Right cardiac atrium (tissue), 5 donors: ENCODE measurements at regions not wholly inside any gene's neighbourhood (a gene's known extent, or its start where the extent isn't known, plus 50 kb on each side); places are given as distances from the start of the nearest gene placed in this dataset.
A peak's percentile ranks its signal among the peaks of the same experiment; 100 is the strongest.
"Not testable (repeated sequence)": the region's sequence is repeated elsewhere in the genome, so short reads cannot be mapped to it uniquely, and the experiment has no call there.

Experiments
- ATAC-seq, 2 donors: fragments of 200-7000 bp; cut with Tn5 transposase; one replicate each; pipeline versions ENCODE4 v1.8.0 to v1.9.1; 2020; ENCODE audit warnings: moderate library complexity in 2 of 2, mild to moderate bottlenecking in 1 of 2
- DNase-seq, 3 donors: peaks; one replicate each; pipeline ENCODE4 v3.0.0-alpha.2; 2020
- H3K27ac ChIP-seq: one replicate; pipeline ENCODE4 v1.5.1; 2013; ENCODE audit warnings: mild to moderate bottlenecking, low read length, control low read depth, moderate library complexity
- H3K27me3 ChIP-seq: one replicate; pipeline ENCODE4 v1.6.1; 2013; ENCODE audit not compliant: control insufficient read depth, insufficient read depth
- H3K4me1 ChIP-seq: one replicate; pipeline ENCODE4 v1.6.1; 2013; ENCODE audit warnings: low read length; ENCODE audit not compliant: control insufficient read depth, insufficient read depth
- H3K4me3 ChIP-seq: one replicate; pipeline ENCODE4 v1.5.1; 2013; ENCODE audit warnings: low read length, control low read depth
- H3K9me3 ChIP-seq: one replicate; pipeline ENCODE4 v1.6.1; 2013; ENCODE audit warnings: low read length; ENCODE audit not compliant: control insufficient read depth
- WGBS: extraction: QIAGEN DNeasy Blood & Tissue Kit; methylation state at CpG from one replicate; pipeline ENCODE4 v1.1.7; 2013; 5-methylcytosine and 5-hydroxymethylcytosine counted together
- intact Hi-C, 4 donors: fragments of 100-400 bp; cut with DNase I; formaldehyde crosslinking; loops; one replicate each; pipeline versions ENCODE4 v1.11.0 to v1.14.0; 2022 to 2023
- donor health status: healthy with polysubstance abuse.
- donor health status: DM: no; HTN: yes; CAD: no.
- donor health status: DM: no; HTN: no; CAD: no.
- donor health status: DM: no; HTN: yes; CAD: no; lungs with severe emphysema.
- donor health status: DM: yes; HTN: yes; CAD: no.

- H3K9me3 ChIP-seq, DNase-seq, H3K27ac ChIP-seq, H3K27me3 ChIP-seq, H3K4me3 ChIP-seq, H3K4me1 ChIP-seq, intact Hi-C loops, ATAC-seq: not testable (repeated sequence)
- WGBS = 92% methylated on average over 3 of the region's 3 CpGs
These were observed 60.9 kb downstream of the PGRMC1 start for GRCh38 chrX:119296973-119297372.

- H3K27ac ChIP-seq, H3K27me3 ChIP-seq, DNase-seq, H3K9me3 ChIP-seq, ATAC-seq, H3K4me3 ChIP-seq, intact Hi-C loops, H3K4me1 ChIP-seq: not testable (repeated sequence)
- WGBS = 98% methylated on average over 16 of the region's 16 CpGs
These were observed 63.7 kb downstream of the PGRMC1 start for GRCh38 chrX:119299812-119300211.

- no peaks in the 10 kb centered on the region for H3K27me3 ChIP-seq
- DNase-seq (no peak), ATAC-seq (no peak)
- no peaks in the 10 kb centered on the region for H3K4me1 ChIP-seq
- 92% methylated on average over 1 of the region's 1 CpG for whole genome bisulfite sequencing
- no peaks in the 10 kb centered on the region for H3K9me3 ChIP-seq
- intact Hi-C loops = no loop called here
- no peak overlapping the region for H3K27ac ChIP-seq
- H3K4me3 ChIP-seq = no peak overlapping the region
These were observed 67.1 kb downstream of the PGRMC1 start for GRCh38 chrX:119303137-119303536.

GRCh38 chrX:119325456-119325855, 73.7 kb upstream of the SLC25A43 start:
- no peak overlapping the region for H3K27ac ChIP-seq
- no peaks in the 10 kb centered on the region for H3K27me3 ChIP-seq
- no peaks in the 10 kb centered on the region for H3K9me3 ChIP-seq
- DNase-seq (no peak), ATAC-seq (no peak)
- no peaks in the 10 kb centered on the region for H3K4me1 ChIP-seq
- intact Hi-C loops = no loop called here
- H3K4me3 ChIP-seq = no peak overlapping the region
- 80% methylated on average over 3 of the region's 3 CpGs for WGBS

GRCh38 chrX:119331873-119332272, 67.3 kb upstream of the SLC25A43 start:
- H3K27ac ChIP-seq, H3K4me3 ChIP-seq, ATAC-seq, H3K4me1 ChIP-seq, intact Hi-C loops, H3K27me3 ChIP-seq, H3K9me3 ChIP-seq: not testable (repeated sequence)
- 96% methylated on average over 28 of the region's 28 CpGs for WGBS
- DNase-seq = peak in 1 of 3 donors; percentile 43

GRCh38 chrX:119332855-119333720, 66.0 kb upstream of the SLC25A43 start:
- intact Hi-C loops, H3K4me1 ChIP-seq, H3K9me3 ChIP-seq, H3K4me3 ChIP-seq, H3K27ac ChIP-seq, ATAC-seq, H3K27me3 ChIP-seq: not testable (repeated sequence)
- WGBS = 92% methylated on average over 24 of the region's 24 CpGs
- DNase-seq = peak in 1 of 3 donors; percentile 38

GRCh38 chrX:119333721-119334032, 65.5 kb upstream of the SLC25A43 start:
- WGBS = 85% methylated on average over 14 of the region's 14 CpGs
- intact Hi-C loops, H3K4me3 ChIP-seq: not testable (repeated sequence)

GRCh38 chrX:119334468-119335050, 64.6 kb upstream of the SLC25A43 start:
- H3K9me3 ChIP-seq, H3K4me3 ChIP-seq, H3K4me1 ChIP-seq, ATAC-seq, H3K27ac ChIP-seq, DNase-seq, H3K27me3 ChIP-seq, intact Hi-C loops: not testable (repeated sequence)
- WGBS = 92% methylated on average over 19 of the region's 20 CpGs

More at GRCh38 chrX:119333721-119334032, 65.5 kb upstream of the SLC25A43 start:
- not testable (repeated sequence) for H3K27ac ChIP-seq, ATAC-seq, DNase-seq, H3K9me3 ChIP-seq, H3K4me1 ChIP-seq, H3K27me3 ChIP-seq

- 51% methylated on average over 4 of the region's 4 CpGs for WGBS
- no peak overlapping the region for H3K4me3 ChIP-seq
- H3K27me3 ChIP-seq = no peaks in the 10 kb centered on the region
- no peaks in the 10 kb centered on the region for H3K9me3 ChIP-seq
- no peak for ATAC-seq
- no peak overlapping the region for H3K27ac ChIP-seq
- intact Hi-C loops = no loop called here
- no peaks in the 10 kb centered on the region for H3K4me1 ChIP-seq
- no peak for DNase-seq
These were observed 61.9 kb upstream of the SLC25A43 start for GRCh38 chrX:119337201-119337600.

GRCh38 chrX:119340606-119341205, 58.4 kb upstream of the SLC25A43 start:
- Histone ChIP-seq H3K27me3 (no peaks in the 10 kb centered on the region), H3K4me1 (no peaks in the 10 kb centered on the region), H3K27ac (no peak overlapping the region), H3K9me3 (no peaks in the 10 kb centered on the region), H3K4me3 (no peak overlapping the region)
- ATAC-seq = no peak
- 77% methylated on average over 6 of the region's 6 CpGs for WGBS
- DNase-seq = no peak
- intact Hi-C loops = no loop called here

GRCh38 chrX:119343856-119344255, 55.3 kb upstream of the SLC25A43 start:
- H3K4me1 ChIP-seq = no peaks in the 10 kb centered on the region
- DNase-seq = no peak
- H3K27ac ChIP-seq = no peak overlapping the region
- H3K4me3 ChIP-seq = no peak overlapping the region
- no peak for ATAC-seq
- no peaks in the 10 kb centered on the region for H3K9me3 ChIP-seq
- no peaks in the 10 kb centered on the region for H3K27me3 ChIP-seq
- intact Hi-C loops = no loop called here
